ENCODE measurements at regions not wholly inside any gene's neighbourhood (a gene's known extent, or its start where the extent isn't known, plus 50 kb on each side); places are given as distances from the start of the nearest gene placed in this dataset.
"Not testable (repeated sequence)": the region's sequence is repeated elsewhere in the genome, so short reads cannot be mapped to it uniquely, and the experiment has no call there.

GRCh38 chr5:60439552-60439951 is 260.4 kb downstream of the DEPDC1B start:
- no peak for DNase-seq

GRCh38 chr5:60437308-60437707 is 262.7 kb downstream of the DEPDC1B start:
- no peak for DNase-seq

GRCh38 chr5:60436518-60436917 is 263.4 kb downstream of the DEPDC1B start:
- DNase-seq = no peak

GRCh38 chr5:60435808-60436207 is 264.2 kb downstream of the DEPDC1B start:
- no peak for DNase-seq

- not testable (repeated sequence) for DNase-seq
Measured at GRCh38 chr5:60426189-60426588, 273.8 kb downstream of the DEPDC1B start.

GRCh38 chr5:60420773-60421172 is 279.2 kb downstream of the DEPDC1B start:
- DNase-seq = not testable (repeated sequence)

- DNase-seq = no peak
Measured at GRCh38 chr5:60417500-60418181, 282.3 kb downstream of the DEPDC1B start.

GRCh38 chr5:60415443-60415842 is 284.5 kb downstream of the DEPDC1B start:
- DNase-seq = no peak

- no peak for DNase-seq
Measured at GRCh38 chr5:60410427-60410826, 289.5 kb downstream of the DEPDC1B start.

GRCh38 chr5:60404171-60404570 is 295.8 kb downstream of the DEPDC1B start:
- no peak for DNase-seq

GRCh38 chr5:60403343-60404006 is 296.5 kb downstream of the DEPDC1B start:
- no peak for DNase-seq

- DNase-seq = no peak
Measured at GRCh38 chr5:60402161-60402785, 297.7 kb downstream of the DEPDC1B start.

- DNase-seq = no peak
Measured at GRCh38 chr5:60401526-60401925, 298.4 kb downstream of the DEPDC1B start.

- DNase-seq = no peak
Measured at GRCh38 chr5:60399507-60399906, 300.5 kb downstream of the DEPDC1B start.

- no peak for DNase-seq
Measured at GRCh38 chr5:60395712-60396329, 304.1 kb downstream of the DEPDC1B start.

GRCh38 chr5:60387051-60387440 is 312.9 kb downstream of the DEPDC1B start:
- no peak for DNase-seq

- no peak for DNase-seq
Measured at GRCh38 chr5:60386436-60387050, 313.4 kb downstream of the DEPDC1B start.

GRCh38 chr5:60382716-60383115 is 317.2 kb downstream of the DEPDC1B start:
- DNase-seq = no peak

GRCh38 chr5:60379907-60380306 is 320.1 kb downstream of the DEPDC1B start:
- no peak for DNase-seq

GRCh38 chr5:60377826-60378225 is 322.1 kb downstream of the DEPDC1B start:
- no peak for DNase-seq

- DNase-seq = no peak
Measured at GRCh38 chr5:60376860-60377259, 323.1 kb downstream of the DEPDC1B start.

- no peak for DNase-seq
Measured at GRCh38 chr5:60374409-60374808, 325.6 kb downstream of the DEPDC1B start.

- no peak for DNase-seq
Measured at GRCh38 chr5:60372786-60373185, 327.2 kb downstream of the DEPDC1B start.

Measured in cerebellar nuclear complex (tissue), 1 donor.